Stimulated activated CD4-positive, alpha-beta T cell treated with anti-CD3 and anti-CD28 coated beads, Interleukin-4, amount 100 ng/mL, for 24 hours (primary cell): ENCODE measurements at regions not wholly inside any gene's neighbourhood (a gene's known extent, or its start where the extent isn't known, plus 50 kb on each side); places are given as distances from the start of the nearest gene placed in this dataset.

ENCODE experiments used
- DNase-seq: peaks from one replicate; pipeline ENCODE4 v3.0.0-alpha.2; 2020

DNA sequence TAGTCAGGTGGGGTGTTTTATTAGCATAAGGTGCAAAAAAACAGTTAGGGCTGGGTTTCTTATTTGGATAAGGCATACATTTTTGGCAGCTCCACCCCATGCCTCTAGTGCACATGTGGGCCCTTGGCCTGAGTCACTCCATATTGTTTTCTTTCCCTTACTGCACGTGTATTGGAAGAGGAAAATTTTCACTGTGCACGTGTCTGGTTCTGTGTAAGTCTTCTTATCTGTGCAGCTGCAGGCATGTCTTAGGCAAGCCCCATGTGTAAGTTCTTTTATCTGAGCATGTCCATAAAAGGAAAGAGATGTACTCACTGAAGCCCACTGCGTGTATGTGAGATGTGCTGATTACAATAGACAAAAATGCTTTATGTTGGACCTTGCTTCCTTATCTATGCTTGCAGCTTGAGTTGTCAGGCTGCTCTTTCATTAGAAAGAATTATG is 540.3 kb upstream of the IGFBP3 start:
- DNase-seq: no peak

- no peak for DNase-seq
These were observed 538.9 kb upstream of the IGFBP3 start for GRCh38 chr7:46459942-46460341.

- no peak for DNase-seq
These were observed 533.7 kb upstream of the IGFBP3 start for GRCh38 chr7:46454816-46455215.

DNA sequence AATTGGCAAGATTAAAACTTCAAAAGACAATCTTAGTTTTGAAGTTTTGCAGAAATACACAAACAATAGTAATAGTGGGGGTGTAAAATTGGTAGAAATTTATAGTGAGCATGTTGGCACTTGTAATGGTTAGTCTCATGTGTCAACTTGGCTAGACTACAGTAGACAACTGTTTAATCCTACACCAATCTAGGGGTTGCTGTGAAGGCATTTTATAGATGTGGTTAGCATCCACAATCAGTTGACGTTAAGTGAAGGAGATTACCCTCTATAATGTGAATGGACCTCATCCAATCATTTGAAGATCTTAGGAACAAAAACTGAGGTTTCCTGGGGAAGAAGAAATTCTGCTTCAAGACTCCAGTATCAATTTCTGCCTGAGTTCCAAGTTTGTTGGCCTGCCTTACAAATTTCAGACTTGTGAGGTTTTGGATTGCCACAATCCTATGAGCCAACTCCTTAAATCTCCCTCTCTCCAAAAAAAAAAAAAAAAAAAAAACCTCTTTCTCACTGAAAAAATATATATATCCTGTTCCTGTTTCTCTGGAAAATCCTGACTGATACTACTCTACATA is 531.6 kb upstream of the IGFBP3 start:
- DNase-seq: no peak

- DNase-seq: no peak
These were observed 530.8 kb upstream of the IGFBP3 start for GRCh38 chr7:46451846-46452245.

- no peak for DNase-seq
These were observed 529.8 kb upstream of the IGFBP3 start for GRCh38 chr7:46450886-46451285.

DNA sequence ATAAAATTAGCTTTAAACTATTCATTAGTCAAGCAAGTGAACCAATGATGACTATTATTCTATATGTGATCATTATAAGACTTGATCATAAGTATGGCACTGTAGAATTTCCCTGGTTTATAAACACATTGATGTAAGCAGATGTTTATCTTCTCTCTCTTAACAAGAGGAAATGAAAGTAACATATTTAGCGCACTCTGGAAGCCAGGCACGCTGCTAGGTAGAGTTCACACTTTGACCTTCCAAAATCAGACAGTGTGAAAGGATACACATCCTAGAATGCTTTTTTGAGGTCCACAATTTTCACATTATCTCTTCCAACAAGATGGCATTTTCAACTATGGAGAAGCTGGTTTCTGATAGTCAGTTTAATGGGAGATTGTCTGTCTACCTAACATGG is 529.4 kb upstream of the IGFBP3 start:
- DNase-seq: no peak

GRCh38 chr7:46449743-46450142 is 528.7 kb upstream of the IGFBP3 start:
- DNase-seq: no peak

- DNase-seq: no peak
These were observed 527.4 kb upstream of the IGFBP3 start for GRCh38 chr7:46448478-46448877.

DNA sequence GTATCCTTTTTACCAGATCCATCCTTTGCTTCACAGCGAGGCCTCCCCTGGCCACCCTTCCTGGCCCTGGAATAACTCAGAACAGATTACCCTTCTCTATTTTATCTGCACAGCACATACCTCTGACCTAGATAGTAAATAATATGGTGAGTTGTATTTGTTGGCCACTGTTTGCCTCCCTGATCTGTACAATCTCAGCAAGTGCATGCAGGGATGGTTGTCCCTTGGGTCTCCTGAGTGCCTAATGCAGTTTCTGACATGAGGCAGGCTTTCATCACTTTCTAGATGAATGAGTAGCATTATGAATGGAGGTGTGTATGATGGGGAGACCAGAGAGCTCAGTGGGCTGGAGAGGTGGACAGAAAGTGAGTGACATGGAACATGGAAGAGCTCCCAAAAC is 525.1 kb upstream of the IGFBP3 start:
- DNase-seq: no peak

DNA sequence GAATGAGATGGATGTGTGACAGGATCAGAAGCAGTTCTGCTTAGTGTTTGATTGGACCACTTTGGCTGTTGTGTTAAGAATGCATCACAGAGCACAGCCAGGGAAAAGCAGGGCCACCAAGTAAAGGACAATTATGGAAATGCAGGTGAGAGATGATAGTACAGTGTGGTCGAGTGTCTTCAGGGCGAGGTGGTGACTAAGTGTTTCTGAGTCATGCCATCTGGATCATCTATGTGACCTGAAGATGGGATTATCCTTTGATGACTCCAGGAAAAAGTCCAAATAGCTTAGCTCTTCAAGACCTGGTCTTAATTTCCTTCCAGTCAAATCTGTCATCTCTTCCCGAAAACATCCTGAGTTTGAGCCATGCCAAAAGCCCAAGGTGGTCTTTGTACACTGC is 523.2 kb upstream of the IGFBP3 start:
- DNase-seq: no peak

GRCh38 chr7:46440186-46440585 is 519.1 kb upstream of the IGFBP3 start:
- DNase-seq: no peak

GRCh38 chr7:46432708-46433107 is 511.6 kb upstream of the IGFBP3 start:
- DNase-seq: no peak

DNA sequence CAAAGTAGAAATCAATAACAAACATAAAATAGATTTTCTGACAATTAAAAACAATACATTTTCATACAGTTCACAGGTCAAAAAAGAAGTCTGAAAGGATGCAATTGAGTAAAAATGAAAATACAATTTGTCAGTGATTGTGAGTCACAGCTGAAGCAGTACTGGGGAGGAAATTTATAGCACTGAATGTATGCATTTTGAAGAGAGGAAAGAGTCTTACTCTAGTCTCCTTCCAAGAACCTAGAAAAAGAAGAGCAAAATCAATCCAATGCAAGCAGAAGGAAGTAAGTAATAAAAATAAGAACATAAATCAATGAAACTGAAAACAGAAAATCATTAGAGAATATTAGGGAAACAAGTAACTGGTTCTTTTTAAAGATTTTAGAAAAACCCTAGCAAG is 507.2 kb upstream of the IGFBP3 start:
- DNase-seq: no peak

DNA sequence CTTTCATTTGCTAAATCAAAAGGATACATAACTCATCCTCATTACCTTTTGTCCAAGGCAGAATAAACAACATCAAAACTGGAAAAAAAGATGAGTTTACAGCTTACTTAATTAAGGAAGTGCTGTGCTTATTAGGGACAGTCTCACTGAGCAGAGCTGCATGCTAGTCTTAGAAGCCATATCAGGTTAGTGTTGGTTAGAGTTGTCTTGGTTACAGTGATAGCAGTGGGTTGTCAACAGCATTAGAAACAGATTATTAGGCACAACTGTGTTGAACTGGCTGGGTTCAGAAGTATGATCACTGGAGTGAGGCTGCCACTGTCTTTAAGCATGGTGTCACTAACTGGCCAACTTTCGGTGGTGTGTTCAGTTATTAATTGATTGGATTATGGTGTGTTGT is 503.9 kb upstream of the IGFBP3 start:
- no peak for DNase-seq

DNA sequence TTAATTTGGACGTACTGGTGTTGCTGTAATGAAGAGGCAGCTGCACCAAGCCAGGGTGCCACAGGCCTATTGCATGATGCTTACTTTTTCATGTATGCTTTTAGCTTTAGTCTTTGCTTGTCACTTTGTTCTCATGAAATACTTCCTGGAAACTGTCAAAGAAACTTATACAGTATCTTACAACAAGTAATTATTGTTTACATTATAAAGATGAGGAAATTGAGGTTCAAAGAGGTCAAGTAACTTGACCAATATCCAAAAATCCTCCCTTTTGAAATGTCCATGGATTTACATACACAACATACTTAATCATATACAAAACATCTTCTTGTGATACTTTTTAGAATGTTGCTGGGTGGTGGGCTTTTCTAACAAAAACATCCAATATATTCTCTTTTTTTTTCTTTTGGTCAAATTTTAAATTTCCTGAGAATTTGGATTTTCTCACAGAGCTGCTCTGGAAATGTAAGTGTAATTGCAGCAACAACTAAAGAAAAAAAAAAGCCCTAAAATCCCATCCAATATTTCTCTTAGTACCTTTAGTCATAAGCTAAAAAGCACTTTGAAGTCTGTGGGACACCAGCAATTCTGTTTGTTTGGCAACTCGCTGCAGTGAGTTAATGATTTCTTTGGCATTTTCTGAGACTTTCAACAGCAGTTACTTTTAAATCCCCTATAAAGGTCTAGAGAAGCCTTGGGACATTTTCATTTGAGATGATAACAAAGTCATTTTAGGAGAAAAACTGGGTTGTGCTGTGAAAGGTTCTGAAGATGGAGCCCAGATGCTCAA is 500.6 kb upstream of the IGFBP3 start:
- DNase-seq: no peak

DNA sequence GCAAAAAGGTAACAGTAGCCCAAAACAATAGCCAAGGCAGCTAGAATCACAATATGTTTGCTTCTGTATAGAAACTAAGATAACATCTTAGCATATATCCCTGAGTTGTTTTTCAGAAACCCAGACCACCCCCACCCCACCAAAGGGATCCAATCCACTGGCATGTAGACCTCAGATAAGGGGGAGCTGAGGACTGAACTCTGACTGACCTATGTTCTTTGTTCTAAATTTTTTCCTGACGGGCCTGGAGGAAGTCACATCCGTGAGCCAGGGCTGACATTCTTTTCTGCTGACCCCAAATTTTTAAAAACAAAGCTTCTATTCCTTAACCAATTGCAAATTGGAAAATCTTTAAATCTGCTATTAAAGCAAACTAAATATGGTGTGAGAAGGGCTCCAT is 493.9 kb upstream of the IGFBP3 start:
- DNase-seq: no peak

DNA sequence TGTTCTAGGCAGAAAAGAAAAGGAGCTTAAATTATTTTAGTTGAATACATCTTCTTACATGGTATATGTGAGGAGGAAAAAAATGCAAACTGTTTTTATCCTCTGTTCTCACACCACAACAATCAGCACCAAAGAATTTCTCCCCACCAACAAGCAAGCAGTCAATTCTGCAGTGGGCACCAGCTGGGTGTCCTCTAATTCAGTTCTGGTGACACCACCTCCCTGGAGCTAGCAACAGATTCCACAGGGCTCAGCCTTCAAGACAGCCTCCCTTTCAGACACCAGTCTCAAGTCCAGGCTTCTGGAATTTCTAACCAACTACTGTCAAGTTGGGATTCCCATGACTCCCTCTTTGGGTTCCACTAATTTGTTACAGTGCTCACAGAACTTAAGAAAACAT is 490.2 kb upstream of the IGFBP3 start:
- no peak for DNase-seq

DNA sequence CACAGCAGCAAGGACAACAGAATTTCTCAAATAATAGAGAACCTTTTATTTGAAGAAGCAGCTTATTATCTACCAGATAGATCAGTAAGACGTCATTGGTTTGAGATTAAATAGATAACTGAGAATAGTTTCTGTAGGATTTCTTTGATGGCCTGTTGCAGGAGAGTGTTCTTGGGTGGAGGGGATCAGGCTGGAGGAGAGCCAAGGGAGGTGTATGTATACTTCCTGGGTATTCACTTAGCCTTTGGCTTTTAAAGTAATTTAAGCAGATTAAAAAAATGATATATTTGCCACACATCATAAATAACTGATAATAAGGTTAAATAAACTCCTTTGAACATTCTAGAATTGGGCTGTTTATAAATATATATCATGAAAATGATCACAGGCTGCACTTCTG is 486.1 kb upstream of the IGFBP3 start:
- DNase-seq: no peak

- DNase-seq: no peak
These were observed 476.5 kb upstream of the IGFBP3 start for GRCh38 chr7:46397591-46397990.

DNA sequence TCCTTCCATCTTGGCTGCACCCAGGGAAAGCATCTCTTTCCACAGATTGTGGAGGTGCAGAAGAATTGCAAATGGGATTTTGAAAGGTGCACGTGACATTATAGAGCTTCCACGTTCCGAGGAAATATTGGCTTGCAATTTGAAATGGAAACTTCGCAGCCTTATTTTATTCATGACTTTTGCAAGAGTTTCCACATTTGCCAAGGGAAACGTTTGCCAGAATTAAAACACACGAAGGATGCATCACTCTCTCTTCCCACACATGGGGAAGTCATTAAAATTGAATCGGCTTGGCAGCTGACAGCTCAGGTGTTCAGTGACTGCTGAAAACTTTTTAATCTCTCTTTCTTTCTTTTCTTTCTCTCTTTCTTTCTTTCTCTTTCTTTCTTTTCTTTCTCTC is 475.4 kb upstream of the IGFBP3 start:
- no peak for DNase-seq

DNA sequence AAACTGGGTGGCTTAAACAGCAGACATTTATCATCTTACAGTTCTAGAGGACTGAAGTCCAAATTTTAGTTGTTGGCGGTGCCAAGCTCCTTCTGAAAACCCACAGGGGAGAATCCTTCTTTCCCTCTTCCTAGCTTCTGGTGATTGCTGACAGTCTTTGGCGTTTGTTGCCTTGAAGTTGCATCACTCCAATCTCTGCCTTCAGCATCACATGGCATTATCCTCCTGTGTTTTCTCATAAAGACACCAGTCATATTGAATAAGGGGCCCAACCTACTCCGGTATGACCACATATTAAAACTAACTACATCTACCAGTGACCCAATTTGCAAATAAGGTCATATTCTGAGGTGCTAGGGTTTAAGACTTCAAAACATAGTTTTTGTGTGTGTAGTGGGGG is 472.1 kb upstream of the IGFBP3 start:
- DNase-seq: no peak

- no peak for DNase-seq
These were observed 470.4 kb upstream of the IGFBP3 start for GRCh38 chr7:46391231-46392201.

DNA sequence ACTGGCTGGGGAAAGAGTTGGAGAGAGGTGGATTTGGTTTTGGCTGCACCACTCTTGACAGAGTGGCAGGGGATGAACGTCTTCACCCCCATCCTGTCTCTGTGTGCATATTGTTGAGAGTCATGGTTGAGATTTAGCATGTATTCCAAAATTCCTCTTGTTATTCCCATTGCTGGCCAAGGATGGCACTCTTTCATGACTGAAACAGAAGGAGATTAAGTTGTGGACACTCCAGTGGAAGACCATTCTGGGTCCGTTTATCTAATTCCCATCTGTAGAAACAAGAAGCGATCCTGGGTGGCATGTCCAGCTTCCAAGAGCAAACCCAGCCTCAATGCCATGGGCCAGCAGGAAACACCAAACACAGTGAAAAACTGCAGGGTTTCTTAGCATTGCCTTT is 469.0 kb upstream of the IGFBP3 start:
- DNase-seq: no peak
